AG09309 (cell line): ENCODE measurements at regions not wholly inside any gene's neighbourhood (a gene's known extent, or its start where the extent isn't known, plus 50 kb on each side); places are given as distances from the start of the nearest gene placed in this dataset.
"Not testable (repeated sequence)": the region's sequence is repeated elsewhere in the genome, so short reads cannot be mapped to it uniquely, and the experiment has no call there.

ENCODE experiments used
- DNase-seq: peaks from one replicate; pipeline ENCODE4 v3.0.0-alpha.2; 2010; ENCODE audit warnings: low read depth
- H3K4me3 ChIP-seq: 2 replicates; pipeline ENCODE4 v1.5.1; 2011; ENCODE audit warnings: mild to moderate bottlenecking, low read depth, low read length, moderate library complexity; ENCODE audit not compliant: control insufficient read depth
- CTCF ChIP-seq: IDR thresholded peaks from 2 replicates; pipeline ENCODE4 v1.5.1; 2011; ENCODE audit warnings: mild to moderate bottlenecking, low read depth, low read length, inconsistent platforms; ENCODE audit not compliant: insufficient read depth, control insufficient read depth; ENCODE audit errors: missing control alignments

- no peak for TF ChIP-seq CTCF
- no peak for DNase-seq
- H3K4me3 ChIP-seq, result no peak overlapping the region
Measured at GRCh38 chr4:57364255-57364654, 254.1 kb upstream of the IGFBP7 start.

- no peak for DNase-seq
- H3K4me3 ChIP-seq, result no peak overlapping the region
- no peak for TF ChIP-seq CTCF
Measured at GRCh38 chr4:57363346-57363745, 253.2 kb upstream of the IGFBP7 start.

- H3K4me3 ChIP-seq, result no peak overlapping the region
- TF ChIP-seq CTCF, result no peak
- DNase-seq, result no peak
Measured at GRCh38 chr4:57360681-57361080, 250.5 kb upstream of the IGFBP7 start.

- no peak overlapping the region for H3K4me3 ChIP-seq
- TF ChIP-seq CTCF, result no peak
- DNase-seq, result no peak
Measured at GRCh38 chr4:57355101-57355665, 245.0 kb upstream of the IGFBP7 start.

- H3K4me3 ChIP-seq, result no peak overlapping the region
- DNase-seq, result peak; percentile 39
- TF ChIP-seq CTCF, result no peak
Measured at GRCh38 chr4:57351731-57352130, 241.5 kb upstream of the IGFBP7 start.

DNA sequence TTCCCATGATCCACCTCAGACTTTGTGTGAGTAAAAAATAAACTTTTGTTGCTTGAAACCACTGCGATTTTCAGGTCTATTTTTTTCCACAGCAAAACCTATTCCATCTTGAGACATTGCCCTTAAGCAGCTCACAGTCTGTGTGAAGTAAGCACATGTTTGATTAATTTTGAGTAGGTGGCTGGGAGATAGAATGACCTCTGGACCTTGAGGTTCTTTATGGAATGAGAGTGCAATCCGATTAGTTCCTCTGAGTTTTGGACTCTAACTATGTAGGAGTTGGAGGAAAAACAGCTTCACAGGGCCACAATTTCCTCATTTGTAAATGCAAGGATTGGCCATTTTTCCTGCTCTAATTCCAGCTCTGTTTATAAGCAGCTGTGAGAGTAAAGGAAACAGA, 234.1 kb upstream of the IGFBP7 start:
- no peak overlapping the region for H3K4me3 ChIP-seq
- no peak for TF ChIP-seq CTCF
- no peak for DNase-seq

DNA sequence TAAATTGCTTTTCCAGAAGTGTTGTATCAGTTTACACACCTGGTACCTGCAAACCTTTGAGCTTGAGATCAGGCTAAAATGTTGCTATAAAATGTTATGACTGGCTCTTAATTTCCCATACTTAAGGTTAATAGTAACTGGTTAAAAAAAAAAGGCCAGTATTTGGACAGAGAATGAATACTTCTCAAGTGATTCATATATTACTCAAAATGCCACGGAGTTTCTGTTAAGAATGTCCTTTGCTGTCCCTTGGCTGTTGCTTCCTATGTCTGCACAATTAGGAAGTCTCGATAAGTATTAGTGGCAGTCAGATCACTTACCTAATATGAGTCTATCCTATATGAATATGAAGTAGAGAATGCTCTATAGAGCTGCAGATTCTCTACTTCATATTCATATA, 232.2 kb upstream of the IGFBP7 start:
- no peak overlapping the region for H3K4me3 ChIP-seq
- no peak for TF ChIP-seq CTCF
- DNase-seq, result peak; percentile 21

DNA sequence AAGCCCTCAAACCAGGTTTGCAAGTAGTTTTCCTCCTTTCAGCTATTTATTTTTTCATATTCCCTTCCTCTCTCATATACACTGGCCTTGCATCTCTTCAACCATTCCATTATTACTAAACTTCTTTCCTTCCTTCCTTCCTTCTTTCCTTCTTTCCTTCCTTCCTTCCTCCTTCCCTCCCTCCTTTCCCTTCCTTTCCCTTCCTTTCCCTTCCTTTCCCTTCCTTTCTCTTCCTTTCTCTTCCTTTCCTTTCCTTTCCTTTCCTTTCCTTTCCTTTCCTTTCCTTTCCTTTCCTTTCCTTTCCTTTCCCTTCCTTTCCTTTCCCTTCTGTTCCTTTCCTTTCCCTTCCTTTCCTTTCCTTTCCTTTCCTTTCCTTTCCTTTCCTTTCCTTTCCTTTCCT, 228.7 kb upstream of the IGFBP7 start:
- DNase-seq, H3K4me3 ChIP-seq: not testable (repeated sequence)
